ENCODE measurements at regions not wholly inside any gene's neighbourhood (a gene's known extent, or its start where the extent isn't known, plus 50 kb on each side); places are given as distances from the start of the nearest gene placed in this dataset.
A peak's percentile ranks its signal among the peaks of the same experiment; 100 is the strongest.
"Not testable (repeated sequence)": the region's sequence is repeated elsewhere in the genome, so short reads cannot be mapped to it uniquely, and the experiment has no call there.

GRCh38 chr14:35944847-35945246 lies 118.7 kb downstream of the BRMS1L start:
- no peak for DNase-seq (ENCODE audit: low spot score)

GRCh38 chr14:35940291-35940690 lies 114.2 kb downstream of the BRMS1L start:
- DNase-seq (ENCODE audit: low spot score): peak; percentile 21

DNA sequence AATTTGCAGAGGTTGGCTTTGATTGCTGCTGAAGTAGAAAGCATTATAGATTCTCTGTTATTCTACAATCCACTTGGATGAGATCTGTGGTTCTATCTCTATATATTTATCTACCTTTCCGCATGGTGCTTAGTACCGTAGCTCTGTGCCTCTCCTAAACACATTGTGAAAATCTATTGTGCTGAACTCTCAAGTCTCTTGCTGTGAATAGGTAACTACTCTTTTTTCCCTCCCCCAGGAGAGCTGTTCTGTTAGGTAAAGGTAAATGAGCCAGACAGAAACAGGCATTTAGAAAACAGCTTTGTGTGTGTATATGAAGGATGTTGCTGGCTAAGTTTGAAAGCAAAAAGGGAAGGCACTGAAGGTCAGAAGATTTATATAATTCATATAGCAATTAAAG lies 112.6 kb downstream of the BRMS1L start:
- no peak for DNase-seq (ENCODE audit: low spot score)

DNA sequence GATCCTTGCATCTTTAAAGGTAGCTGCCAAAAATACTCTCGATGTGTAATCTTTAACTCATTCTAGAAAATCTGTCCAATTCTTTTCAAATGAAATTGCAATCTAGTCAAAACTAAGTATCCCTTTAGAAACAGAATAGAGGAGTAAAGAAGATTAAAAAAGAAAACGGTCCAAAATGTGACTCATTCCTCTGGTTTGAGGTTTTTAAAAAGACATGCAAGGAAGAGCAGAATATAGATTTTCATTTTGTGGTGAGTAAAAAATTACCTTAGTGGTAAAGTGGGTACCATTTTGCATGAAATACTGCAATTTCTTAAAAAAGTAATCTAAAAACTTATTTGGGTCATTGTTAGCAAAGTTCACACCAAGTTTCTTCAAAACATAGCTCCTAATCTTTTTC lies 108.4 kb downstream of the BRMS1L start:
- no peak for DNase-seq (ENCODE audit: low spot score)

DNA sequence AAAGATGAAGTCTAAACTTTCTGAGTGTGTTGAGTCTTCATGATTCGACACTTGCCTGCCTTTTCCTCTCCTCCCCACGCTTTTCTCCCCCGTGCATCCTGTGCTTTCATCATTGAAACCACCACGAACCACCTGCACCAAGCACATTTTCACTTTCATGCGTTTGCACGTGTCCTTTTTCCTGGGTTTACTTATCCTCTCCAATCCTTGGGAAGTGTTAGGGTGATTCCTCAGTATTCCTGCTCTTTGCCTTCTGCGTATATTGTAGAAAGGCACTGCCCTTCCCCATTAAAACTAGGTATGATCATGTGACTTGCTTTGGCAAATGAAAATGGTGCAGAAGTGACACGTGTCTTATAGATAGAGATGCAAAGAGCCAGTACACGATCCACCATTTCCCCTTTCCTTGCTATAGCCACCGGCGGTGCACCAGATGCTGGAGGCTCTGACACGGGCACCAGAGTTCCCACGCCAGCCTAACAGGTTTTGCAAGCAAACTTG lies 106.6 kb downstream of the BRMS1L start:
- DNase-seq (ENCODE audit: low spot score): no peak

DNA sequence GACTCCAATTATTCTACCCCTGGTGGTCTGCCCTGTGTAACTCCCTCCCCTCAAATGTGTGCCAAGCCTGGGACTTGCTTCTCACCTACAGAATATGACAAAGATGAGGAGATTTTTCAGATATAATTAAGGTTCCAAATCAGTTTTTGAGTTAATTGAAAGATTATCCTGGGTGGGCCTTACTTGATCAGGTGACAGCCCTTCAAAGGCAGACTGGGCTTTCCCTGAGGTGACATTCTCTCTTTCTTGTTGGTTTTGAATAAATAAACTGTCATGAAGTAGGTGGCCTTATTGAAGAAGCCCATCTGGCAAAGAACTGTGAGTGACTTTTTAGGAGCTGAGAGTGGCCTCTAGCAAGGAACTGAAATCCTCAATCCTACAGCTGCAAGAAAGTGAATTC lies 106.0 kb downstream of the BRMS1L start:
- DNase-seq (ENCODE audit: low spot score): no peak

DNA sequence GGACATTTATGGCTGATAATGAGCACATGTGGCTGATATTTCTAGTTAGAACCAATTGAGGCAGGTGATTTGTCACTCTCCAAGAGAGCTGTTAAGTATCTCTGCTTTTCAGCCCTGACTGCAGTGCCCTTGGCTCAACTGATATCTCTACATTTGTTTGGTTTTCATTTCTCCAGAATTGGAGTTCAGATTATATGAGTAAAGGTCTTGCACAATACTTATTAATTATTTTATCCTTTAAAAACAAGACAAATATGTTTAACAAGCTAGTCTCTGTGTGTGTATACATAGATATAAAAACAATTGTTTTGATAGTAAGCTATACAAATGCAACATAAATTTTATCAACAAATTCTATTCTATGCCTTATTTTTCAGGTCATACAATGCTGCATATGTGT lies 105.2 kb downstream of the BRMS1L start:
- no peak for DNase-seq (ENCODE audit: low spot score)

DNA sequence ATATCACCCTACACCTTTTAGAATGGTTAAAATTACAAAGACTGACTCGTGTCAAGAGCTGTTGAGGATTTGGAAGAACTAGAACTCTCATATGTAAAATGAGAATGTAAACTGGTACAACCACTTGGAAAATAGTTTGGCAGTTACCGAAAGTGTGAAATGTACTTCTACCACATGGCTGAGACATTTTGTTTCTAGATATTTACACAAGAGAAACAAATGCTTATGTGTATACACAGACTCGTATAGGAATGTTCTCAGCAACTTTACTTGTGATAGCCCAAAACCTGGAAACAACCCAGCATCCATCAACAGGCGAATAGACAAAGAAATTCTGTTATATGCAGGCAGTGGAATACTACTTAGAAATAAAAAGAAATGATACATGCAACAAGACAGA lies 103.0 kb downstream of the BRMS1L start:
- no peak for DNase-seq (ENCODE audit: low spot score)

DNA sequence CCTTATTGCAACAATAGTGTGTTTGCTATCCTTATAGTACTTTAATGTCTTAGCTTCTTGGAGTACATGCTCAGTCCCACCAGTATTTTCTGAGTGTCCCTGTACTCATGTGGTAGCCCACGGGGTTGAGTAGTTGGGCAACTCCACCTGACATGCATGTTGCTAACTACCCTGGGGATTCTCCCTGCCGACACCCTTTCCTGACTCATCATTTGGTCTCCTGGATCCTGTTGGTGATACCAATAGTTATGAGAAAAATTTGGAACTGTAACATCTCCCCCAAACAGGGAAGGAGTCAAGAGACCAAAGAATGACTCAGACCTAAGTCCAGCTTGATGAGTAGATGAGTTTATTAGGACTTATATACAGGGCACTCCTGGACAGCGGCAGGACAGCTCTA lies 101.6 kb downstream of the BRMS1L start:
- DNase-seq (ENCODE audit: low spot score): no peak

DNA sequence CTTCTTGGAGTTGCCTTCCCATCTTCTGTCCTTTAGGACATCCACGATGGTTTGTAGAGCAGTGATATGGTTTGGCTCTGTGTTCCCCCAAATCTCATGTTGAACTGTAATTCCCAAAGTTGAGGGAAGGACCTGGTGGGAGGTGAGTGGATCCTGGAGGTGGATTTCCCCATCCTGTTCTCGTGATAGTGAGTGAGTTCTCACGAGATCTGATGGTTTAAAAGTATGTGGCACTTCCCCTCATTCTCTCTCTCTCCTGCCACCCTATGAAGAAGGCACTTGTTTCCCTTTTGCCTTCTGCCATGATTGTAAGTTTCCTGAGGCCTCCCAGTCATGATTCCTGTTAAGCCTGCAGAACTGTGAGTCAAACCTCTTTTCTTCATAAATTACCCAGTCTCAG lies 99.2 kb downstream of the BRMS1L start:
- no peak for DNase-seq (ENCODE audit: low spot score)

GRCh38 chr14:35922590-35922989 lies 96.5 kb downstream of the BRMS1L start:
- DNase-seq (ENCODE audit: low spot score): not testable (repeated sequence)

DNA sequence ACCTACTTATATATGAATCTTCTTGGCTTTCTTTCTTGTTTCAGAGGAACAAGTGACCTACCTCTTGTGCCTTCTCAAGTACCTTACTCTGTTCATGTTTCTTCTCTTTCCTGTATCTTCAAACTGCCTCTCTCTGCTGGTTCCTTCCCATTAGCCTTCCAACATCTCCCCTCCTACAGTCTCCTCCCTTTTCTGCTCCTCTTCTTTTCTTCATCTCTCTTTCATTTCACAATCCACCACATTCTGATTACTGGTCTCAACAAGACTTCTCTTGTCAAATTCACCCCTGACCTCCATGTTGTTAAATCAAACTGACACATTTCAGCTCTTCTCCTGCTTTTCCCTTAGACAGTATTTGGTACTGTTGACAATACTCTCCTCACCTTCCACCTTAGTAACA lies 95.6 kb downstream of the BRMS1L start:
- DNase-seq (ENCODE audit: low spot score): no peak

Measured in COLO829 (cell line).